Renal cortical epithelial cell (primary cell): ENCODE measurements at regions not wholly inside any gene's neighbourhood (a gene's known extent, or its start where the extent isn't known, plus 50 kb on each side); places are given as distances from the start of the nearest gene placed in this dataset.

Experiments
- DNase-seq: peaks from one replicate; pipeline ENCODE4 v3.0.0-alpha.2; 2011; ENCODE audit warnings: low read depth

GRCh38 chr2:42108852-42109251 lies 60.3 kb upstream of the EML4 start:
- DNase-seq: no peak

GRCh38 chr2:42109959-42110640 lies 59.1 kb upstream of the EML4 start:
- no peak for DNase-seq

DNA sequence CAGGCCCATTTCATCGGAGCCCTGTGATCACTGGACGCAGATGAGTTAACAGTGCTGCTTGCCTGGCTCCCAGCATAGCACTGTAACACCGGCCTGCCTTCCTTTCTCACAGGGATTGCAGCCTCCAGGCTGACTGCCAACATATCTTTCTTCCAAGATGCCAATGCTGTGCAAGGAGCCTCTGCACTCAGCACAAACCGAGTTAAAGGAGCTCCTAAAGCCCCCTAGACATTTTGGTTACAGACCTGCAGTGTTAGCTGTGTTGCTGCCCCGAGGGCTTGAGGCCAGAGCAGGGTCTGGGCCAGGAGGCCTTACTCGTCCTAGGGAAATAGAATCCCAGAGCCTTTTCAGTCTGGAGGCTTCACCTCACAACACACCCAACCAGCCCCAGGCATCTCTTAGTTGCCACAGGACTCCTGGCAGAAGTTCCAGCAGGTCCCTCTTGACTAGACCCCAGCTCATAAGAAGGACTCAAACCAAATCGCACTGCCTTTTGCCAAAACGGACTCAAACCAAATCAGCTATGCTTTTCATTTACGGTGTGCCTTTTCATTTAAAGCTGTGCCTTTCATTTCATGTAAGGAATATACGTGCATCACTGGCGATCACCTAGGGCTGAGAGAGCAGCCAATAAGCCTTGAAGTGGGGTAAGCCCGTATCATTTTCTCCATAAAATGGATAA lies 58.4 kb upstream of the EML4 start:
- no peak for DNase-seq

DNA sequence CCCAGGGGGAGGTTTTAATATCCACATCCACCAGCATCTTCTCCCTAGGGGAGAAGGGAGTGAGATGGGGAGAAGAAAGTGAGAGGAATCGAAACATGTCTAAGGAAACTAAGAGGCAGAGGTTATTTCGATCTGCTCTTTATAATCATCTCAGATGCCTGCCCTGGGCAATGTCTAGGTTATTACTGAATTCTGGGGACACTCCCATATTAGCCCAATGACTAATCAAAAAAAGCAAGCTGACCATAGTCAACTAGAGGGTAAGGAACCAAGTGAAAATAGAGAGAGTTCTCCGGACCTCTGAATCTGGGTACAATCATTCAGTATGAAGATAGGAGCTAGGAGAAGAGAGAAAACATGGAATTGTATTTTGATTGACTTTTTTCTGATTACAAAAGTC lies 56.7 kb upstream of the EML4 start:
- no peak for DNase-seq

- DNase-seq: no peak
Measured at GRCh38 chr2:42113452-42113851, 55.7 kb upstream of the EML4 start.

DNA sequence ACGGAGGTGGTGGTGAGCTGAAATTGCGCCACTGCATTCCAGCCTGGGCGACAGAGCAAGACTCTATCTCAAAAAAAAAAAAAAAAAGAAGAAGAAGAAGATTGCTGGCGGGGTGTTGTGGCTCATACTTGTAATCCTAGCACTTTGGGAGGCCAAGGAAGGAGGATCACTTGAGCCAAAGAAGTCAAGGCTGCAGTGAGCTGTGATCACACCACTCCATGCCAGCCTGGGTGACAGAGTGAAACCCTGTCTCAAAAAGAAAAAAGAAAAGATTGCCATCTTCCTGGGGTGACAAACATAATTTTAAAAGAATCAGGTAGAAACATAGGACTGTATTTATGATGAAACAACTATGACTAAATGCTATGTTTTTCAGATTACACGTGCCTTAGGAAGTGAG lies 55.1 kb upstream of the EML4 start:
- no peak for DNase-seq

GRCh38 chr2:42115588-42115987 lies 53.6 kb upstream of the EML4 start:
- no peak for DNase-seq

DNA sequence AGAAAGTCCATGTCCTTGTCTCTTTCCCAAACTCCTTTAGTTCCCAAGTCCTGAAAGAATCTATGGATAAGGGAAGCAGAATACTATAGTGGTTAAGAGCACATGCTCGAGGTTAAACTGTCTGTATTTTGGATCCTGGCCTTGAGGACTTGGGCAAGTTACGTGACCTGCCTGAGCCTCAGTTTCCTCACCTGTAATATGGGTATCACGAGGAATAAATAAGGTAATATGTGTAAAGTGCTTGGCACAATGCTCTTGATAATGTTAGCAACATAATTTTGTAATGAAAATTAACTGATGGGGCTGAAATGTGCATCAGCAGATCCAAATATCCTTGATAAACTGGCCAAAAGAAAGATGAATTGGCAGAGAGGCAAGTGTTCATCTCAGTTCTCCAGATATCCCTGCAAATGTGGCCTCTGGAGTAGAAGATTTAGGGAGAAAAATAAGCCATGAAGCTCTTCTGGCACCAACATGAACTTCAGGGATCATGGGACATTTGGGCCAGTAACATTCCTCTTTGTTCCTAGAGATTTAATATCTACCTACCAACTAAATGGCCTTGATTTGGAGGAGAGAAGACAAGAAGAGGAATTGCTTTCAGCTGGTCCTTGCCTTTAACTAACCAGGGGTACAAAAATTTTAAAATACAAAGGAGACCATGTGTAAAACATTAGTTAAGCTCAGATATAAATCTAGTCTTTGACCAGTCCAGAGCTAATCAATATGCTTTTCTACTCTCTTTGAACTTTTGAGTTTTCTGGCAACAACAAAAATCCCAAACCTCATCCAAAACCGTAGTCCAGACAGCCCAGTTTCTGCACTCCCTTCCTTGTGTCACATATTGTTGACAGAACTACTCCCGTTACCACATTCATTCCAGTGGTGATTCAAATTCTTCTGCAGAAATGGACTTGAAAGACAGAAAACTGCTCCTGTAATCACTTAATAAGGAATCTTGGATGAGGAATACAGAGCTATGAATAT lies 52.7 kb upstream of the EML4 start:
- DNase-seq: peak; percentile 30

- no peak for DNase-seq
Measured at GRCh38 chr2:42117182-42117579, 52.0 kb upstream of the EML4 start.

- DNase-seq: peak; percentile 94
Measured at GRCh38 chr2:42117923-42118753, 51.0 kb upstream of the EML4 start.

GRCh38 chr2:42118754-42119569 lies 50.2 kb upstream of the EML4 start:
- no peak for DNase-seq
